ENCODE measurements at regions not wholly inside any gene's neighbourhood (a gene's known extent, or its start where the extent isn't known, plus 50 kb on each side); places are given as distances from the start of the nearest gene placed in this dataset.

DNA sequence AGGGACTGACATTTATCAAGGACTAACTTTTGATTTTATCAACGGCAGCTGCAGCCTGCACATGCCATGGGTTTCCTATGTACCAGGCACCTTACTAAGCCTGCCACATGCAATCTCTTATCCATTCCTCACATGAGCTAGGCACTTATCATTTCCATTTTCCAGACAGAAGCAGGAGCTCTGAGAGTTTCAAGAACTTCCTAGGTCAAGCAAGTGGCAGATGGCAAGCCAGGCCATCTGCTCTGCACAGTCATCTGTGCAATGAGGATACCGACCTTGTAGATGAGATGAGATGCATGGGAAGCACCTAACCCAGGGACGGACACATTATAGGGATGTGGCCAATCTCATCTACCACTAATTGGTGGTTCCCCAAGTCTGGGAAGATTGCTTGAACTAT is 339.4 kb upstream of the USP24 start:
- Mint-ChIP-seq H3K4me1 (ENCODE audit: low read depth) (no peaks in the 10 kb centered on the region), H3K9me3 (ENCODE audit: low read depth) (no peaks in the 10 kb centered on the region), H3K4me3 (no peak overlapping the region), H3K27me3 (no peaks in the 10 kb centered on the region), H3K36me3 (no peaks in the 10 kb centered on the region), H3K27ac (no peak overlapping the region)

DNA sequence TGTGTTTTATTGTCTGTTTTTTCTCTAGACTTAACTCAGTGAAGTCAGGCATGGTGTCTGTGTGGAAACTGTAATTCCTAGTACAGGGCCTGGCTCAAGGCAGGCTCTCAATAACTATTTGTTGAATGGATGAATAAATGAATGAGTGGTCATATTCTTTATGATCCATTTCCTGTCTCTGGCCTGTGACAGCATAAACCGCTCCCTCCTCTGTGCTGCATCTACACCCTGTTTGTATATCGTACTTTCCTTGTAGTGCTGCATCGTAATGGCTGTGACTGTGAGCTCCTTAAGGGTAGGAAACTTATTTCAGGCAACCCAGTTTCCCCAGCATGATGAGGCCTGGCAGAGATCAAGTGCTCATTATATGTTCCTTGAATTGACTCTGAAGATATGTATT is 337.5 kb upstream of the USP24 start:
- Mint-ChIP-seq H3K27ac (no peak overlapping the region), H3K9me3 (ENCODE audit: low read depth) (no peaks in the 10 kb centered on the region), H3K4me3 (no peak overlapping the region), H3K36me3 (no peaks in the 10 kb centered on the region), H3K4me1 (ENCODE audit: low read depth) (no peaks in the 10 kb centered on the region), H3K27me3 (peaks cover 4% of the 10 kb centered on the region)

DNA sequence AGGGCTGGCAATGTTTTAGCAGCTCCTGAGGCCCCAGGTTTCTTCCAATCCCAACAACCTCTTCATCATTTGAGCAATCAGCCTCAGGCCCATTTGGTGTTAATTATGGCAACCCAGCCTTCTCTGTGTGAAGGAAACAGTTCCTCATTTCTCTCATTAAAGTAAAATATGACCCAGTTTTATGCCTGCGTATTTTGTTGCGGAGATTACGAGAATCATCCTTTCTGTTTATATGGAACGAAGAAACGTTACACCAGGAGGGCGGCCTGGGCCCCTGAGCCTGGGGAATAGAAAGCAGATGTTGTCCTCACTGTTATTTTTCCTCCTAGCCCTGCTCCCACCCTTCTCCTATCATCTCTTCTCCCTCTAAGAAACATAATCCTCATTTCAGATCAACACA is 332.2 kb upstream of the USP24 start:
- H3K4me1 Mint-ChIP-seq (ENCODE audit: low read depth) = no peaks in the 10 kb centered on the region
- H3K9me3 Mint-ChIP-seq (ENCODE audit: low read depth) = no peaks in the 10 kb centered on the region
- no peak overlapping the region for H3K4me3 Mint-ChIP-seq
- no peak overlapping the region for H3K27ac Mint-ChIP-seq
- H3K36me3 Mint-ChIP-seq = no peaks in the 10 kb centered on the region
- peaks cover 5% of the 10 kb centered on the region for H3K27me3 Mint-ChIP-seq

GRCh38 chr1:55546553-55546952 is 331.4 kb upstream of the USP24 start:
- Mint-ChIP-seq H3K9me3 (ENCODE audit: low read depth) (no peaks in the 10 kb centered on the region), H3K4me3 (no peak overlapping the region), H3K27ac (no peak overlapping the region), H3K4me1 (ENCODE audit: low read depth) (no peaks in the 10 kb centered on the region), H3K36me3 (no peaks in the 10 kb centered on the region), H3K27me3 (peaks cover 5% of the 10 kb centered on the region)

- Mint-ChIP-seq H3K9me3 (ENCODE audit: low read depth) (no peaks in the 10 kb centered on the region), H3K4me1 (ENCODE audit: low read depth) (no peaks in the 10 kb centered on the region), H3K36me3 (no peaks in the 10 kb centered on the region), H3K4me3 (no peak overlapping the region), H3K27me3 (peaks cover 5% of the 10 kb centered on the region), H3K27ac (no peak overlapping the region)
These were observed 329.7 kb upstream of the USP24 start for GRCh38 chr1:55544826-55545225.

- no peaks in the 10 kb centered on the region for H3K9me3 Mint-ChIP-seq (ENCODE audit: low read depth)
- H3K27ac Mint-ChIP-seq = no peak overlapping the region
- H3K4me3 Mint-ChIP-seq = no peak overlapping the region
- peaks cover 2% of the 10 kb centered on the region for H3K27me3 Mint-ChIP-seq
- no peaks in the 10 kb centered on the region for H3K4me1 Mint-ChIP-seq (ENCODE audit: low read depth)
- H3K36me3 Mint-ChIP-seq = no peaks in the 10 kb centered on the region
These were observed 327.8 kb upstream of the USP24 start for GRCh38 chr1:55542901-55543504.

DNA sequence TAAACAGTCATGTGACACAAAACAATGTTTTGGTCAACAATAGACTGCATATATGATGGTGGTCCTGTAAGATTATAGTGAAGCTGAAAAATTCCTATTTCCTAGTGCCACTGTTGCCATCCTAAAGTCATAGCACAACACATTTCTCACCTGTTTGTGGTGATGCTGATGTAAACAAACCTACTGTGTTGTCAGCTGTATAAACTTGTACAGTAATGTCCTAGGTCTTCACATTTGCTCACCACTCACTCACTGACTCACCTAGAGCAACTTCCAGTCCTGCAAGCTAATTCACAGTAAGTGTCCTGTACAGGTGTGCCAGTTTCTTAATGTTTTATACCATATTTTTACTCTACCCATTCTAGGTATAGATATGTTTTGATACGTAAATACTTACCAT is 326.1 kb upstream of the USP24 start:
- Mint-ChIP-seq H3K4me1 (ENCODE audit: low read depth) (no peaks in the 10 kb centered on the region), H3K27me3 (peaks cover 1% of the 10 kb centered on the region), H3K27ac (no peak overlapping the region), H3K9me3 (ENCODE audit: low read depth) (no peaks in the 10 kb centered on the region), H3K36me3 (no peaks in the 10 kb centered on the region), H3K4me3 (no peak overlapping the region)

- peaks cover 1% of the 10 kb centered on the region for H3K27me3 Mint-ChIP-seq
- no peaks in the 10 kb centered on the region for H3K4me1 Mint-ChIP-seq (ENCODE audit: low read depth)
- H3K27ac Mint-ChIP-seq = no peak overlapping the region
- no peaks in the 10 kb centered on the region for H3K36me3 Mint-ChIP-seq
- no peaks in the 10 kb centered on the region for H3K9me3 Mint-ChIP-seq (ENCODE audit: low read depth)
- no peak overlapping the region for H3K4me3 Mint-ChIP-seq
These were observed 324.7 kb upstream of the USP24 start for GRCh38 chr1:55539652-55540512.

- Mint-ChIP-seq H3K4me1 (ENCODE audit: low read depth) (no peaks in the 10 kb centered on the region), H3K4me3 (no peak overlapping the region)
These were observed 323.3 kb upstream of the USP24 start for GRCh38 chr1:55538428-55538827.

DNA sequence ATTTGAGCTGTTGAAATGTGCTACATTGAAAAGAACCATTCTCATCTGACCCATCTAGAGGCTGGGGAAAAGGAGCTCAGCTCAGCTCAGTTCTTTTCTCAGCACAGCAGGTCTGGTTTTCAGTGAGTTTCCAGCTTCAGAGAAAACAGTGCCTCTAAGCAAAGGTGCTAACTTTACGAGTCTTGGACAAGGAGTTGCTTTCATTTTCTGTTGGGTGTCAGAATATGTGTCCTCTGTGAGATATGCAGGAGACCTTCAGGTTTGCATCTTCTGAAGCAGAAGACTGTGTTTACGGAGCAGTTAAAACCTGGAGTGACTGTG is 321.3 kb upstream of the USP24 start:
- no peaks in the 10 kb centered on the region for H3K36me3 Mint-ChIP-seq
- no peak overlapping the region for H3K4me3 Mint-ChIP-seq
- H3K4me1 Mint-ChIP-seq (ENCODE audit: low read depth) = no peaks in the 10 kb centered on the region
- H3K9me3 Mint-ChIP-seq (ENCODE audit: low read depth) = no peaks in the 10 kb centered on the region
- H3K27ac Mint-ChIP-seq = no peak overlapping the region
- peaks cover under 1% of the 10 kb centered on the region for H3K27me3 Mint-ChIP-seq

More at GRCh38 chr1:55538428-55538827, 323.3 kb upstream of the USP24 start:
- H3K9me3 Mint-ChIP-seq (ENCODE audit: low read depth) = no peaks in the 10 kb centered on the region
- no peaks in the 10 kb centered on the region for H3K27me3 Mint-ChIP-seq
- H3K27ac Mint-ChIP-seq = no peak overlapping the region
- H3K36me3 Mint-ChIP-seq = no peaks in the 10 kb centered on the region

DNA sequence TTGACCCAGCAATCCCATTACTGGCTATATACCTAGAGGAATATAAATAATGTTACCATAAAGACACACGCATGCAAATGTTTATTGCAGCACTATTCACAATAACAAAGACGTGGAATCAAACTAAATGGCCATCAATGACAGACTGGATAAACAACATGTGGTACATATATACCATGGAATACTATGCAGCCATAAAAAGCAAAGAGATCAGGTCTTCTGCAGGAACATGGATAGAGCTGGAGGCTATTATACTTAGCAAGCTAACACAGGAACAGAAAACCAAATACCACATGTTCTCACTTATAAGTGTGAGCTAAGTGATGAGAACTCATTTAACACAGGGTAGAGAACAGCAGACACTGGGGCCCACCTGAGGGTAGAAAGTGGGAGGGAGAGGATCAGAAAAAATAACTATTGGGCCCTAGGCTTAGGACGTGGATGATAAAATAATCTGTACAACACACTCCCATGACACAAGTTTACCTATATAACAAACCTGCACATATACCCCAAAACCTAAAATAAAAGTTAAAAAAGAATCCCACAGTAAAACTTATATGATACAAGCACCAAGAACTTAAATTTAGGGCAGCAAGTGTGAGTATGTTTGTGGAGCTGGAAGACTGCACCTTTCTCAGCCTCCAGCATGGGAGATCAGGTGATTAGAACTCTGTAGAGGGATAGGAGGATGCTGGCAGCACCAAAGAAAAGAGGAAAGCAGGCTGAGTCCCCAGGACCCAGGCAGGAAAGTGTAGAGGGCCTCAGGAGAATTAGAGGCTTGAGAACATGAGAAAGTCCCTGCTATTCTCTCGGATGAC is 320.8 kb upstream of the USP24 start:
- Mint-ChIP-seq H3K27me3 (peaks cover 3% of the 10 kb centered on the region), H3K9me3 (ENCODE audit: low read depth) (no peaks in the 10 kb centered on the region), H3K36me3 (no peaks in the 10 kb centered on the region), H3K4me3 (no peak overlapping the region), H3K27ac (no peak overlapping the region), H3K4me1 (ENCODE audit: low read depth) (no peaks in the 10 kb centered on the region)

- Mint-ChIP-seq H3K36me3 (no peaks in the 10 kb centered on the region), H3K27me3 (peaks cover 3% of the 10 kb centered on the region), H3K9me3 (ENCODE audit: low read depth) (no peaks in the 10 kb centered on the region), H3K27ac (no peak overlapping the region), H3K4me3 (no peak overlapping the region), H3K4me1 (ENCODE audit: low read depth) (no peaks in the 10 kb centered on the region)
These were observed 319.5 kb upstream of the USP24 start for GRCh38 chr1:55534565-55535121.

DNA sequence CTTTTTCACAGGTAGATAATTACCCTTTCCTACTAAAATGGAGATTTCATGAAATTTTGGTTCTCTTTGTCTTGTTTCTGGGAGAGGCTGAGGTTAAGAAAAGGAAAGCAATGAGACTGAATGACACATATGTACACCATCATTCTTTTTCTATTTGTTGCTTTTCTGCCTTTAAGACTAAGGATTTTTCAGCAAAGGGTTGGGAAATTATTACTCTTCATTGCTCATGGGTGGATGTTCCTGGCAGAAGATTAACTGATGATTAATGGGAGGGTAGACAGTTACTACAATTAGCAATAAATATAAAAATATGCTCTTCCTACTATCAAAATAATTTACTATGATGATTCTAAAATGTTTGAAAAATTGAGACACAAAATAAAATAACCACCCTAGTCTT is 316.5 kb upstream of the USP24 start:
- no peaks in the 10 kb centered on the region for H3K9me3 Mint-ChIP-seq (ENCODE audit: low read depth)
- no peaks in the 10 kb centered on the region for H3K36me3 Mint-ChIP-seq
- no peak overlapping the region for H3K4me3 Mint-ChIP-seq
- no peaks in the 10 kb centered on the region for H3K4me1 Mint-ChIP-seq (ENCODE audit: low read depth)
- no peak overlapping the region for H3K27ac Mint-ChIP-seq
- peaks cover 5% of the 10 kb centered on the region for H3K27me3 Mint-ChIP-seq

DNA sequence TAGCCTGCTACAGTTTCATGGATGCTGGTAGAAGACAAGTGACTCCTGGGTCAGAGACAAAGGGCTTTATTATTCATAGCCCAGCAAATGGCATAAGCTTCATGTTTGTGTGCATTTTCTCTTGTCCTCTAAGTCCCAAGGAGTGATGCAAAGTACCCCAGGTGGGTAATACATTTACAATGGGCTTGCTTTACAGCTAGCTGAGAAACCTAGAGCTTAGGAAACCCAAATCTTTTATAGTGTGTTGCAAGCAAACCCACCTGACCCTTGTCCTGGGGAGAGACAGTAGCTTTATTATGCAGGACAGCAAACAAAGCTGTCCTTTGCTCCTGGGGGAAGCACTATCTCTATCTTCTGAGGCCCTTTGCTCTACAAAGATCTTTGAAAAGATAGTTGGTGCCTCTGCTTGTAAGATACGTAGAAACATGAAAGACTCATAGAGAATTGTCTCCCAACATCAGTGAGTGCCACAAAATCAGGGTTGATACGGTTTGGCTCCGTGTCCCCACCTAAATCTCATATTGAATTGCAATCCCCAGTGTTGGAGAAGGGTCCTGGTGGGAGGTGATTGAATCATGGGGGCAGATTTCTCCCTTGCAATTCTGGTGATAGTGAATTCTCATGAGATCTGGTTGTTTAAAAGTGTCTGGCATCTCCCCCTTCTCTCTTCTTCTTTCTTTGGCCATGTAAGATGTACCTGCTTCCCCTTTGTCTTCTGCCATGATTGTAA is 315.8 kb upstream of the USP24 start:
- H3K4me3 Mint-ChIP-seq = no peak overlapping the region
- no peaks in the 10 kb centered on the region for H3K9me3 Mint-ChIP-seq (ENCODE audit: low read depth)
- peaks cover 5% of the 10 kb centered on the region for H3K27me3 Mint-ChIP-seq
- no peak overlapping the region for H3K27ac Mint-ChIP-seq
- H3K4me1 Mint-ChIP-seq (ENCODE audit: low read depth) = no peaks in the 10 kb centered on the region
- no peaks in the 10 kb centered on the region for H3K36me3 Mint-ChIP-seq

All from activated naive CD8-positive, alpha-beta T cell (primary cell).